T-helper 2 cell treated with Interferon-gamma antibody and Interleukin-4, amounts not matched to agents 100 ng/mL and 5 ng/mL, for 36 hours (primary cell): ENCODE measurements at regions not wholly inside any gene's neighbourhood (a gene's known extent, or its start where the extent isn't known, plus 50 kb on each side); places are given as distances from the start of the nearest gene placed in this dataset.

Experiments used
- intact Hi-C: fragments of 100-400 bp; cut with micrococcal nuclease; formaldehyde crosslinking; loops from one replicate; pipeline ENCODE4 v1.15.1; 2023

GRCh38 chr11:13104619-13105236, 95.6 kb downstream of the RASSF10 start:
- intact Hi-C loops = no loop called here

- intact Hi-C loops = no loop called here
Observed at GRCh38 chr11:13105237-13105844, 96.2 kb downstream of the RASSF10 start.

- intact Hi-C loops = no loop called here
Observed at GRCh38 chr11:13107544-13108044, 98.5 kb downstream of the RASSF10 start.

GRCh38 chr11:13108416-13108815, 99.3 kb downstream of the RASSF10 start:
- intact Hi-C loops = no loop called here

- intact Hi-C loops = no loop called here
Observed at GRCh38 chr11:13109616-13110015, 100.5 kb downstream of the RASSF10 start.

- intact Hi-C loops = no loop called here
Observed at GRCh38 chr11:13110145-13110544, 101.0 kb downstream of the RASSF10 start.

- intact Hi-C loops = no loop called here
Observed at GRCh38 chr11:13110929-13111812, 102.1 kb downstream of the RASSF10 start.

- intact Hi-C loops = no loop called here
Observed at GRCh38 chr11:13111813-13112130, 102.7 kb downstream of the RASSF10 start.

GRCh38 chr11:13114566-13115379, 105.7 kb downstream of the RASSF10 start:
- intact Hi-C loops = no loop called here

GRCh38 chr11:13115380-13115675, 106.2 kb downstream of the RASSF10 start:
- intact Hi-C loops = no loop called here

- intact Hi-C loops = no loop called here
Observed at GRCh38 chr11:13116491-13116890, 107.4 kb downstream of the RASSF10 start.

- intact Hi-C loops = no loop called here
Observed at GRCh38 chr11:13117344-13117743, 108.2 kb downstream of the RASSF10 start.

- intact Hi-C loops = no loop called here
Observed at GRCh38 chr11:13118194-13118593, 109.1 kb downstream of the RASSF10 start.

GRCh38 chr11:13118650-13119049, 109.5 kb downstream of the RASSF10 start:
- intact Hi-C loops = no loop called here

GRCh38 chr11:13119361-13119760, 110.2 kb downstream of the RASSF10 start:
- intact Hi-C loops = no loop called here

- intact Hi-C loops = no loop called here
Observed at GRCh38 chr11:13119941-13120520, 110.9 kb downstream of the RASSF10 start.

- intact Hi-C loops = no loop called here
Observed at GRCh38 chr11:13120691-13121090, 111.6 kb downstream of the RASSF10 start.

- intact Hi-C loops = no loop called here
Observed at GRCh38 chr11:13126430-13126829, 117.3 kb downstream of the RASSF10 start.

GRCh38 chr11:13127161-13127560, 118.0 kb downstream of the RASSF10 start:
- intact Hi-C loops = no loop called here

GRCh38 chr11:13128354-13128753, 119.2 kb downstream of the RASSF10 start:
- intact Hi-C loops = no loop called here

- intact Hi-C loops = no loop called here
Observed at GRCh38 chr11:13134066-13134465, 125.0 kb downstream of the RASSF10 start.
